Lung microvascular endothelial cell (primary cell): ENCODE measurements at regions not wholly inside any gene's neighbourhood (a gene's known extent, or its start where the extent isn't known, plus 50 kb on each side); places are given as distances from the start of the nearest gene placed in this dataset.
"Not testable (repeated sequence)": the region's sequence is repeated elsewhere in the genome, so short reads cannot be mapped to it uniquely, and the experiment has no call there.

Experiments used
- DNase-seq, 2 donors: peaks; one replicate each; pipeline versions ENCODE4 v3.0.0 to v3.0.0-alpha.2; 2010; ENCODE audit warnings: low read depth in 2 of 2

DNA sequence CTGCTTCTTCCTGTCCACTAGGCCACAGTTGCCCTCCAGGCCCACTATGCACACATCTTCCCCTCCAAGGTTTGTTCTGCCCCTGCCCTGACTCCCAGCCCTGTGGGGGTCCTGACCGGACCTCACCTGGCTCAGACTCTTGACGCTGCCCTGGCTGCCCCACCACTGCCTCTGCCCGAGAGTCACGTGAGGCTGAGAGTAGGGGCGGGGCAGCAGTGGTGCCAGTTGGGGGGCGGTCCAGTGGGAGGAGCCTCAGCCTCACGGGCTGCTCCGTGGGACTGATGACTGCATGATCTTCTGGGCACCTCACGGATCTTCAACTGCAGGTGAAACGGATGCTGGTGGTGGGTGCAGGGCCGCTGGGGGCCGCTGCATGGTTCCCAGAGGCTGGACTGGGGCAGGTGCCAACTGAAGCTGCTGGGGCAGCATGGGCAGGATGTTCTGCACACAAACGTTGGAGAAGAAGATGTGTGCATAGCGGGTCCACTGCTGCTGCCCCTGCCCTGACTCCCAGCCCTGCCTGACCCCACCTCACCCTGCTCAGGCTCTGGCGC, 77.6 kb downstream of the HHIPL2 start:
- not testable (repeated sequence) for DNase-seq

DNA sequence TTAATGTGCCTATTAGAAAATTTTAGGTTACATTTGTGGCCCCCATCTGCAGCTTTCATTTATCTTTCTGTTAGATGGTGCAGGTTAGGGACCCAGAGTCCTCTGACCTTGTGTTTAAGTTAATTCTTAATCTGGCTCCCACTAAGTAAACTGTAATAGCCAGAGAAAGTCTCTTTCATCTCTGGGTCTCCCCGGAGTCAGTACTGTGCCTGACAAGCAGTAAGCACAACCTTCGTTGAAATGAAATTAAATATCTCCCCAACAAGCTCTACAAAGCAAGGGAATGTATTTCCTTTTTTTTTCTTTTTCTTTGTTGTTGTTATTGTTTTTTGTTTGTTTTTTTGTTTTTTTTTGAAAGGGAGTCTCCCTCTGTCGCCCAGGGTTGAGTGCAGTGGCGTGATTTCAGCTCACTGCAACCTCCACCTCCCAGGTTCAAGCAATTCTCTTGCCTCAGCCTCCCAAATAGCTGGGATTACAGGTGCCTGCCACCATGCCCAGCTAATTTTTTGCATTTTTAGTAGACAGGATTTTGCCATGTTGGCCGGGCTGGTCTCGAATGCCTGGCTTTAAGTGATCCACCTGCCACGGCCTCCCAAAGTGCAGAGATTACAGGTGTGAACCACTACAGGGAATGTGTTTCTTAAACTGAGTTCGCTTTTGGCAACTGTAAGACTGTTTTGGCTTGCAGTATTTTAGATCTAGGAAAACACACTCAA, 81.6 kb downstream of the HHIPL2 start:
- DNase-seq: no peak

DNA sequence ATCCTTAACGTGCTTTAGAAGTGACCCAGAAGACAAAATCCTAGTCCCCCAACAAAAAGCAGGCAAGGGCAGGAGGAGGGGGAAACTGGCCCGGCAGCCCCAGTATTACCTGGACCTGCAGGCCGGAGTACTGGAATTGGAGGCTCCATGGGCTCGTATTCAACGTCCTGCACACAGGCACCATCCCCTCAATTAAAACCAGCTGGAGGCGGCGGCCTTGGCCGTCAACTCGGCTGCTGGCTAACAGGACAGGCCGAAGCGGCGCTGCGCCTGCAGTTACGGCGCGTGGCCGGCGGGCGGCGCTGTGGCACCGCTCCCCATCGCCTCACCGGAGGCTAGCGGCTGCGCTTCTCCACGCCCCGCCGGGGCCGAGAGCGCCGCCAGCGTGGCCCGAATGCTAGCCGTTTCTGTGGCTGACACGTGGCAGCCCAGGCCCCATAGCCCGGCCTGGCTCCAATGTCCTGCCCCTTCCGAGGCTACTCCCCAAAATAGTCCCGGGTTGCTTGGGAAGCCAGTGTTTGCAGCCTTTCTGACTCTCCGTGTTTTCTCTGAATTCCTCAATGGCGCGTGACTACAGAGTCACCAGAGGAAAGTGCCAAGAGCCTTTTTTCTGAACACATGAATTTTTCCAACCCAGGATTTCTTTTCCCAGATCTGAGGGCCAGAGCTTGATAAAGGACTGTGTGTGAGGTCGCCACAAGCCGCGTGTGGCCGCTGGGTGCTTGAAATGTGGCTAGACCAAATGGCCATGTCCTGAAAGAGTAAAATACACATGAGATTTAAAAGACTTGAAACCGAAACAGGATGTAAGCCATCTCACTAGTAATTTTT, 82.5 kb downstream of the HHIPL2 start:
- DNase-seq: peak; percentile 94 to 95

DNA sequence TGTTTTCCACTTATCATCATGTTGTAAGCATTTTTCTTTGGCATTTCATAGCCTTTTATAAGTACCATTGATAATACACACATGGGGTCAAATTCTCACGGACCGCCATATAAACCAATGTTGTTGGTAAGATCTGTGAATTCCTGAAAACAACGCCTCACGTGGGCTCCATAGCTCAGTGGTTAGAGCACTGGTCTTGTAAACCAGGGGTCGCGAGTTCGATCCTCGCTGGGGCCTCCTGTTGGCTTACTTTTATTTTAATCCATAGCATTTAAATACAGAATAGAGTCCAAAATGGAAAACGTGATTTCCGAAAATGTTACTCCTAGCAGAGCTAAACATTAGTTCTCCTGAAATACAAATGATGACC, 83.1 kb downstream of the HHIPL2 start:
- peak; percentile 76 to 80 for DNase-seq

DNA sequence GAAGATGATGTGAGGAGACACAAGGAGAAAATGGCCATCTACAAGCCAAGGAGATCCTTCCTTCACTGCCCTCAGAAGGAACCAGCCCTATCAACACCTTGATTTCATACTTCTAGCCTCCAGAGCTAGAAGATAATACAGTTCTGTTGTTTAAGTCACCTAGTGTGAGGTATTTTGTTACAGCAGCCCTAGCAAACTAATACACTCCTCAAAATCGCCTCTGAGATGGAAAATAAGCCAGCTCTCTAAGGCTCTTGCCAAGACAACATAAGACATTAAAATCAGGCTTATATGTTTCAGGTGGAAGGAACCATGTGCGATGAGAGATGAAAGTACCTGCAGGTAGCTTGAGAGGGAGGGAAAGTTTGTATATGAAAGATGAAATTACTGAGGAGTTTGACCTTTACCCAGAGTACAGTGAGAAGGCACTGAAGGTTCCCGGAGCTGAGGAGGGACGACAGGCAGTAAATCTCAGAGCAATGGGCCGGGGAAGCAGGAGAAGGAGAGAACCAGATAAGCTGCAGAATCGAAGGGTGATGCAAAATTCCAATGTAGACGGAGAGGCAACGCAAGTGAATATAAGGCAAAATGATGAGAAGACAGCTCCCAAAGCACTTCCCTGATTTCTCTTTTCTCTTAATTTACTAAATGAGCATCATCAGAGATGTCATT, 84.7 kb downstream of the HHIPL2 start:
- no peak for DNase-seq

DNA sequence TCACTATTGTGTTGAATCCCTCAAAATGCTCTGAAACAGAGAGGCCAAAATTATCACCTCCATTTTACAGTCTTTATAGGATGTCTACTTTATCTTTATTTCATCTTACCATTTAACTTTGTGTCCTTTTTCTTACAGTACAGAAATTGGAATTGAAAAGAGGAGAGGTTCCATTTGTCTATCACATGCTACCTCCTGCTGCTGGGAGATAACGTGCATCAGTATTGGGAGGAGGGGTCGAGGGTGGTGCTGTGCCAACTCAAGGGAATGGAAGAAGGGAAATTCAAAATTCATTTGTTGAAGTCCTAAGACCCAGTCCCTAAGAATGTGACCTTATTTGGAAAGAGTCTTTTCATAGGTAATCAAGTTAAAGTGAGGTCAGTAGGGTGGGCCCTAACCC, 85.3 kb downstream of the HHIPL2 start:
- DNase-seq: no peak

DNA sequence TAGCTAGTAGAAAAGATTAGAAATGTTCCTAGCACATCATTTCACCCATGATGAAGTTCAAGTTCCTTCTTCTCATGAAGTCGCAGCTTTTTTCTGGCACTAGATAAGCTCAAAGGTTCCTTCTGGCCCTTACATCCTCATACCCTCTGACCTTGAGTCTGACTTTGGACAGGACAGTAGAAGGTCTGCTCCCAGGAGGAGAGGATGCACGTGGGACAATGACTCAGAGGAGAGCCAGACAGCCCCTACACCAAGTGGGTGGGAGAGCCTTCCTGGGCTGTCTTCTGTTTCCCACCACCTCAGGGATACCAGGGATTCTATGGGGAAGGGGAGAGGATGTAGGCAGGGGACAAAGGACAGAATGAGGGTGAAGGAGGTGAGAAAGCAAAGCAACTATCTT, 86.0 kb downstream of the HHIPL2 start:
- no peak for DNase-seq

DNA sequence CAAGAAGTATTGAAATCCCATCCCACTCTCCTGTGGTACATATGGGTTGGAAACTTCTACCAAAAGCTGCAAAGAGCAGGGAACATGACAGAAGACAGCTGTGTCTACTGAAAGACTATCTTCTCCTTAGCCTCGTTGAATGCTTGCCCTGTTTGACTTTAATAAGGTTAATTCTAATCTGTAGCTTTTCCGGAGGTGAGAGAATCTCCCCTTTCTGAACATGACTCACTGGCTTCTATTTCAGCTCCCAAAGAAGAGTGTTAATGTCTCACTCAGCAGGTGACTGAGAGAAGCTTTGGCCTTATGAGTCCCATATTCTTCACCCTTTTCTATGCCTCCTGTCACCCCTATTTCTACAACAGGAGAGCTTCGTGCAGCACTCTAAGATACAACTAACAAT, 88.3 kb downstream of the HHIPL2 start:
- no peak for DNase-seq

DNA sequence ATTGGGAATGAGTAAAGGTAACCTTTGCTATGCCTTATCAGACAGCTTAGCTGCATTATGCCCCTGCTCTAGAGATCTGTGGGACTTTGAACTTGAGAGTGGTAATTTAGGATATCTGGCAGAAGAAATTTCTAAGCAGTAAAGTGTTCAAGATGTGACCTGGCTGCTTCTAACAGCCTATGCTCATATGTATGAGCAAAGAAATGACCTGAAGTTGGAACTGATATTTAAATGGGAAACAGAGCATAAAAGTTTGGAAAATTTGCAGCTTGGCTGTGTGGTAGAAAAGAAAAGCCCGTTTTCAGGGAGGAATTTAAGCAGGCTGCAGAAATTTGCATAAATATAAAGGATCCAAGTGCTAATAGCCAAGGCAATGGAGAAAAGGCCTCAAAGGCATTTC, 90.4 kb downstream of the HHIPL2 start:
- DNase-seq: no peak

DNA sequence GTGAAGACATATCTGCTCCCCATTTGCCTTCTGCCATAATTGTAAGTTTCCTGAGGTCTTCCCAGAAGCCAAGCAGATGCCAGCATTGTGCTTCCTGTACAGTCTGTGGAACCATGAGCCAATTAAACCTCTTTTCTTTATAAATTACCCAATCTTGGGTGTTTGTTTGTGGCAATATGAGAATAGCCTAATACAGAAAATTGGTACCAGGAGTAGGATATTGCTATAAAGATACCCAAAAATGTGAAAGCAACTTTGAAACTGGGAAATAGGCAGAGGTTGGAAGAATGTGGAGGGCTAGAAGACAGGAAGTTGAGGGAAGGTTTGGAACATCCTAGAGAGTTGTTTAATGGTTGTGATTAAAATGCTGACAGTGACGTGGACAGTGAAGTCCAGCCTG, 90.8 kb downstream of the HHIPL2 start:
- DNase-seq: no peak

DNA sequence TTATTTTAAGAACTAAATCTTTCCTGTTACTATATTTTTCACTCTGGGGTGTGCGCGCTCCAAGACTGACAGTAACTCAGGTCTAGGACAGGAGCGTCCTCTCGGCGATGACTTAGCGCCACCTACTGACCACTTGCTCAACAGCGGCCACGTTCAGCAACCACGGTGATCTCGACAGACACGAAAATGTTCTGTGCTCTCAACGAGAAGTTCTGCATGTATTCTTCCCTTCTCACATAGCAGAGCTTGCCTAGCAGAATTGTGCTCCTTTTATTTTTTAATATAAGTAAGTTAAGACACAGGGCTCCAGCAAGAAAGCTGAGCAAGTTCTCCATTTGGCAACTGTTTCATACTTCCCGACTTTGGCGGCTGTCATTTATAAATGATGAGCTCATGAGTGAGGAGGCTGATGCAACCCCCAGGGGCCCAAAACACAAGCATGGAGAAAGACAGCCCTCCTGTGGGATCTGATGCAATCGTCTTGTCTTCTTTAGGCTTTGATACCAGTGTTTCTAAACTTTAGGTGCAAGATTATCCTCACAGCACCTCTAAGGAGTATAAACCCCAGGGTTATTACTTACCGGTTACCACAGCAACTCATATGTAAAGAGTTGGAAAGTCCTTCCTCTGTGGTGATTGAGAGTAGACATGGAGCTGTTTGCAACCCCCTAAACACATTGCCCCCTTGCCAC, 92.6 kb downstream of the HHIPL2 start:
- DNase-seq: peak; percentile 80 to 83

DNA sequence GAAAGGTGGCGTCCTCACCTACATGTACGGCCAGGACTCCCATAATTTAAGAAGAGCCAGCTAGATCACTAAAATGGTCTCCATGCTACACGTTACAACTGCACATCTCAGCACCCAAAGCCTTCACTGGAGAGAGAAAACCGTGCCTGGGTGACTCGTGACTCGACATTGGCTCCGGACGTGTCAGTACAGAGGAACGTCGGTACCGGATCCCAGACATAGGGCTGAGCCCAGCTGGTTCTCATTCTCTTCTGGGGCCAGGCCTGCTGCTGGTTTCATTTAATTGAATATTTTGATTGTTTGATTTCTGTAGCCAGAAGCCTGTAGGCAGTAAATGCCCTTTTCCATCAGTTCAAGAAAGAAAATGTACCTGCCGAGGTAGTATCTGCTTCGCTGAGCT, 93.1 kb downstream of the HHIPL2 start:
- peak in 1 of 2 donors; percentile 2 for DNase-seq

DNA sequence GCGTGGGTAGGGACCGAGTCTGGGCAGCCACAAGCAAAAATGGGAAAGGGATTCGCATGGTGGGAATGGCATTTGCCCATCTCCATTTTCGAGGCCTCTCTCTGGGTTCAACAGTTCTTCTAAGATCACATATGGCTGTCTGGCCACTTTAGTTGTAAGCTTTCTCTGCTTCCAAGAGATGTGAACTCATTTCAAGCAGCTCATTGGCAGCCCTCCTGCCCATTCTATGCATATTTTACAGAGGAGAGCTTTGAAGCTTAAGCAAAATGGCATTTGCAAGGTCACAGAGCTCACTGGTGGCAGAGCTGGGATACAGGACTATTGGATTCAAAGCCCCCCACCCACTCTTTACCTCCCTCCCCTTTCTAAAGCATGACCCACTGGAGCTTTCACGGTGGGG, 93.7 kb downstream of the HHIPL2 start:
- no peak for DNase-seq

DNA sequence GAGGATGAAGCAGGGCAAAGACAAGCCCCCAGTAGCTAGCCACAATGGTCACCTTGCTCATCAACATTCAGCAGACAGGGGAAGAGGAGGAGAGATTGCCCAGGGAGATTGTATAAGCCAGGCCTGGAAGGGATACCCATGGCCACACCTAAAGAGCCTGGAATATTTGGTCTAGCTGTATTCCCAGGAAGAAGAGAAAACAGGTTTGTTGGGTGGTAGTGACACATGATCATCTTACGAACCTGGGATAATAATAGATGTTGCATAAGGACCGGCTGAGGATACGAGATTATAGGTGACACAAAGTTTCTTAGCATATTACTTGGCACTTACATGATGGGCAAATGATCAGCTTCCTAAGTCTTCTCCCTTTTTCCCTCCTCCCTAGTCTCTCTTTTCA, 95.9 kb downstream of the HHIPL2 start:
- DNase-seq: no peak

DNA sequence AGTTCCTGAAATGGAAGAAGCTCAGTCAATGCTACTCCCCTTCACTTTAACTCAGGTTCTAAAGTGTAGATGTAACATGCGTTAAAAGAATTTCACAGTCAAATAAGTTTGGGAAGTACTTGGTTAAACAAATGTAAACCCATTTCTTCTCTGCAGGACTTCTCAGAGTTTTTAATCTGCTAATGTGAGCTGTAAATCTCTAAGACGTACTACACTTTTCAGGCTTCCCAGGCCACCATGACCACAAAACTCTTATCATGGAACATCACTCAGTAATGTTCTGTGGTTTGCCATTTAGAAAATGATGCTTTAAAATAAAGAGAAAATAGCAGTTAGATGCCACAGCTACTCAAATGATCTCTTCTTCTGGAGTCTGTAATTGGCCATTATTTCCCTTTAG, 104.3 kb downstream of the HHIPL2 start:
- DNase-seq: no peak

DNA sequence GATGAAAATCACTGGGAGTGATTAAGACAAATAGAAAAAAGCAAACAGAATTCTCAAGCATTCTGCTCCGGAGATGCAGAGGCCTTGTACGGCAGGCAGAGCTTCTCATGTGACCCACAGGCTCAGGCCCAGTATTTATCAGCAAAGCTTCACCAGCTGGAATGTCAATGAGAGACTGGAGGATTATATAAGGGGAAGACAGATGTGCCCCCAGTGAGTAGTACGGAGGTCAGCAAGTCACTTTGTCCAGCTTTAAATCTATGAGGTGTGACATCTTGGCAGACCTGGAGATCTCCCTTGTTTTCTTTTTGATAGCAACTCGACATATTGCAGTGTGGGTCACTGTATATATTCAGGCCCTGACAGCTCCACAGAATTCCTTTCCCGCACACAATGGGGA, 106.8 kb downstream of the HHIPL2 start:
- no peak for DNase-seq

DNA sequence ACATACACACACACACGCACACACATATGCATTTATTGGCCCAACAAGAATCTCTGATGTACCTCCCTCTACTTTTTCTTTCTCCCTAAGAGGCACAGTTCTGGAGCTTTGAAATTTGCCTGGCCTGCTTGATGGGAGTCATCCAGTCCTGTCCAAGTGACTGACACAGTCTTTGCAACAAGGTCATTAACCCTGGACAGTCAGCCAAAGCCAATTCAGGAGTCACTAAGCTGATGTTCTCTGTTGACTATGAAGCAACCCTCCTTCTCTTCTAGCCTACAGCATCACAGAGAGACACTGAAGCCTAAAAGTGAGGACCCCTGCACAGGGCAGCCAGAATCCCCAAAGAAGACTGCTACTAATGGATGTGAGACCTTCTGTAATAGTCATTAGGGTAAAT, 123.1 kb downstream of the HHIPL2 start:
- no peak for DNase-seq

DNA sequence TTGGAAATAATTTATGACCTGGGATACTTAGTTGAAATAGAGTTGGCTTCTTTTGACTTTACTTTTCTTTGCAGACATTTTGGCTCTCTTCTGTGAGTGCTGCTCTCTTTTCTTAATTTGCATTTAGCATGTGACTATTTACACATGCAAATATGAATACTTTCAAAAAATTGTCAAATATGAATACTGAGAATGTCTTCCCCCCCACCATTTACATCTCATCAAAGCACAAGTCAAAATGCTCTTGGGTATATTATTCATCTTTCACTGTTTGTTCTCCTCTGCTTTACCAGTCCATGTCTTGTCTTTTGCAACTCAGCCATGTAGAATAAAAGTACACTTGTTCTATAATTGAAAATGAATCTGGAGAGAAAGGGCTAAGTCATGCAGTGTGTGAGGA, 126.5 kb downstream of the HHIPL2 start:
- DNase-seq: no peak

DNA sequence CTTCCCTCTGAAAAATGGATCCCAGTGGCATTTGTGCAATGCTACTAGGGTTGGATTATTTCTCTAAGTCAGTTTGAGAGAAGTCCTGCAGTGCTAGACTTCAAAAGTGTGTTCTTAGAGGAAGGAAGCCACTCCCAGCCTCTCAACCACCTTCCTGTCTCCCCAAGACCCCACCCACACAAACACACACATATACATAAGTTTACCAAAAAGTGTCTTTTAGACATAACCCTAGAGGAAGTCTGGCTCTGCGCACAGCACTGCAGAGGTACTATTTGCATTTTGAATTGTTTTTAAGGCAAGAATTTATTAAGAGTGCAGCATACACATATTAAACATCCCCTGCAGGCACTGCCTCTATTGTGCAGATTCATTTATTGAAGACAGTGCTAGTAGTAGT, 127.3 kb downstream of the HHIPL2 start:
- no peak for DNase-seq

DNA sequence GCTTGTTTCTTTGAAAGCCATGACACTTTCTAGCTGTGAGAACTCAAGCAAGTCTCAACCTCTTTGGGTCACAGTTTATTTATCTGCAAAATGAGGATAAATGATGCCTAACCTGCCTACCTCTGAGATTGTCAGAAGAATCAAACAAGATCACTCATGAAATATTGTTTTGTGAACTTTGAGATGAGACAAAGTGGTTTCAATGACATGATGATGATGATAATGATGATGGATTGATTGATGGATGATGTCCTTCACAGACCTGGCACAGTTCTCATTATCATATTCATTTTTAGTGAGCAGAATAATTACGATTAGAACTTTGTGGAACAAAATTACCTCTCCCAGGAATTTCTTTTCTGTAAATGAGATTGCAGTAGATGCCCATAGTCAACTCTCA, 129.2 kb downstream of the HHIPL2 start:
- DNase-seq: no peak

DNA sequence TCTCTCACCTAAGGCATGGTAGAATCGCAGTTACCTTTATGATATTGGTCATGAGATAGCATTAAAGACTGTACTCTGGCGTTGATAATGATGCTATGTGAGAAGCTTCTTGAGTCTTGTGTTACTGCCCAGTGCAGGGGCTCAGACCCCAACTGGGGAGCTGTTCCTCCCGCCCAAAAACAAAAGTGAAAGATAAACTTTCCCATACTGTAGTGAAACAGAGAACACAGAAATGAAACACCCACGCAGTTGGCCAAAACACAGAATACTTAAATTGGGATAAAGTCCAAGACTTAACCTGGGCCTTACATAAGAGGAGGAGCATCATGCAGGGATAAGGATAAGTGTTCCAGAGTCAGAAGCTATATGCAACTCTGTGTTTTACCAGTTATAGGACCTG, 130.6 kb downstream of the HHIPL2 start:
- DNase-seq: no peak
